ENCODE measurements at regions not wholly inside any gene's neighbourhood (a gene's known extent, or its start where the extent isn't known, plus 50 kb on each side); places are given as distances from the start of the nearest gene placed in this dataset.
A peak's percentile ranks its signal among the peaks of the same experiment; 100 is the strongest.

- Histone ChIP-seq H3K36me3 (ENCODE audit: control insufficient read depth, insufficient read depth, low read length) (no peaks in the 10 kb centered on the region), H4K20me1 (ENCODE audit: insufficient read depth, low read length) (no peaks in the 10 kb centered on the region), H4K5ac (ENCODE audit: low read depth, low read length) (no peak overlapping the region), H3K18ac (ENCODE audit: low read depth, low read length) (no peak overlapping the region), H3K56ac (ENCODE audit: extremely low read depth, insufficient read depth, low read length) (no peak overlapping the region), H3K79me1 (ENCODE audit: low read depth in 1 of 2, low read length in 2 of 2) (no peaks in the 10 kb centered on the region), H3K9ac (ENCODE audit: low read depth, low read length) (no peak overlapping the region), H3K27ac (ENCODE audit: insufficient read depth, low read length) (no peak overlapping the region), H3K9me1 (ENCODE audit: insufficient read depth, low read length) (no peaks in the 10 kb centered on the region), H3K4ac (ENCODE audit: low read depth, low read length) (no peak overlapping the region), H2AFZ (replicated peaks; ENCODE audit: low read length, poor library complexity) (peak overlapping the region; percentile 54), H3K14ac (replicated peaks; ENCODE audit: low read depth, low read length) (no peak overlapping the region), H2BK120ac (ENCODE audit: low read depth, low read length) (no peak overlapping the region), H2BK20ac (ENCODE audit: low read depth, low read length) (0 out of 2 replicates have a peak overlapping the region, but pooled peaks have one; percentile 14), H3K27me3 (ENCODE audit: control insufficient read depth, insufficient read depth, low read length) (no peaks in the 10 kb centered on the region), H3K4me3 (ENCODE audit: insufficient read depth, low read depth, low read length) (no peak overlapping the region), H3K4me2 (ENCODE audit: low read depth, low read length) (no peak overlapping the region), H2AK5ac (ENCODE audit: low read depth, low read length) (no peak overlapping the region), H3K4me1 (ENCODE audit: control insufficient read depth, insufficient read depth, low read length) (peaks cover 1% of the 10 kb centered on the region; the same call in 1 of the 2 replicates), H2BK15ac (ENCODE audit: low read depth, low read length) (no peak overlapping the region; the same call in 2 of the 3 replicates), H3K23ac (ENCODE audit: low read depth, low read length) (no peak overlapping the region), H4K91ac (ENCODE audit: insufficient read depth, low read depth, low read length) (no peak overlapping the region), H2AK9ac (replicated peaks; ENCODE audit: low read depth, low read length, poor library complexity) (no peak overlapping the region), H4K8ac (ENCODE audit: low read depth in 2 of 2, low read length in 2 of 2) (no peak overlapping the region), H3K9me3 (ENCODE audit: control insufficient read depth, insufficient read depth, low read length) (no peaks in the 10 kb centered on the region), H2BK5ac (ENCODE audit: low read depth, low read length, poor library complexity, severe bottlenecking) (no peak overlapping the region)
- in situ Hi-C loops (cut with MboI; ENCODE audit: low sequenced_read_pairs): no loop called here
- no peak for ATAC-seq (ENCODE audit: low read depth)
- no TSS peak for BruUV-seq (replicated peaks)
- intact Hi-C loops (cut with micrococcal nuclease): no loop called here
- no peak for DNase-seq
- TF ChIP-seq CEBPB (IDR thresholded peaks at IDR 0.05; ENCODE audit: low read depth, low read length) (no peak), BHLHE40 (IDR thresholded peaks at IDR 0.05; ENCODE audit: low read depth, low read length) (no peak), USF2 (IDR thresholded peaks at IDR 0.05; ENCODE audit: low read depth, low read length) (no peak), RCOR1 (IDR thresholded peaks at IDR 0.05; ENCODE audit: insufficient replicate concordance, low read length) (no peak), POLR2A (IDR thresholded peaks at IDR 0.05; ENCODE audit: low read depth, low read length) (no peak), CTCF (conservative IDR thresholded peaks at IDR 0.05; ENCODE audit: low read depth, low read length) (no peak), RFX5 (IDR thresholded peaks at IDR 0.05; ENCODE audit: low read depth, low read length) (no peak), SMC3 (IDR thresholded peaks at IDR 0.05; ENCODE audit: low read depth, low read length) (no peak), MAFK (IDR thresholded peaks at IDR 0.05; ENCODE audit: low read depth, low read length) (no peak), FOS (IDR thresholded peaks at IDR 0.05; ENCODE audit: low read depth, low read length) (no peak), MXI1 (IDR thresholded peaks at IDR 0.05; ENCODE audit: borderline replicate concordance, low read depth, low read length) (no peak), ELK1 (IDR thresholded peaks at IDR 0.05; ENCODE audit: borderline replicate concordance, low read depth, low read length) (no peak), RAD21 (IDR thresholded peaks at IDR 0.05; ENCODE audit: low read length) (no peak), MAZ (IDR thresholded peaks at IDR 0.05; ENCODE audit: borderline replicate concordance, low read depth, low read length) (no peak)
- dilution Hi-C loops (cut with HindIII; ENCODE audit: low sequenced_read_pairs, unreplicated experiment): no loop called here
- no CpG with 5 or more reads among the region's 4 CpGs for WGBS, 2 experiments (ENCODE audit: extremely low coverage in 2 of 2, insufficient read length in 1 of 2)
- ChIA-PET CTCF (interaction anchor here (0.6 kb wide), 1 partner anchor 45 kb away, joined by 3 read pairs; no protein-coding TSS in a partner anchor), POLR2A (ENCODE audit: unreplicated experiment) (no interaction called here)
These were observed 52.9 kb upstream of the PIK3CG start for GRCh38 chr7:106812027-106812643.
